Kidney epithelial cell (primary cell): ENCODE measurements at regions not wholly inside any gene's neighbourhood (a gene's known extent, or its start where the extent isn't known, plus 50 kb on each side); places are given as distances from the start of the nearest gene placed in this dataset.
A peak's percentile ranks its signal among the peaks of the same experiment; 100 is the strongest.

Experiments used
- DNase-seq: peaks from one replicate; pipeline ENCODE4 v3.0.0-alpha.2; 2010; ENCODE audit warnings: low read depth
- H3K27me3 ChIP-seq: 2 replicates; pipeline ENCODE4 v1.6.0; 2011; ENCODE audit warnings: low read length; ENCODE audit not compliant: control insufficient read depth, insufficient read depth
- H3K36me3 ChIP-seq: 2 replicates; pipeline ENCODE4 v1.5.1; 2011; ENCODE audit warnings: low read length; ENCODE audit not compliant: control insufficient read depth, insufficient read depth
- H3K4me3 ChIP-seq: 2 replicates; pipeline ENCODE4 v1.5.1; 2011; ENCODE audit warnings: low read depth, mild to moderate bottlenecking, control low read depth, low read length
- CTCF ChIP-seq: IDR thresholded peaks from 2 replicates; pipeline ENCODE4 v1.5.1; 2011; ENCODE audit warnings: mild to moderate bottlenecking, moderate library complexity, low read length, control low read depth, inconsistent platforms; ENCODE audit not compliant: insufficient read depth, poor library complexity, severe bottlenecking

DNA sequence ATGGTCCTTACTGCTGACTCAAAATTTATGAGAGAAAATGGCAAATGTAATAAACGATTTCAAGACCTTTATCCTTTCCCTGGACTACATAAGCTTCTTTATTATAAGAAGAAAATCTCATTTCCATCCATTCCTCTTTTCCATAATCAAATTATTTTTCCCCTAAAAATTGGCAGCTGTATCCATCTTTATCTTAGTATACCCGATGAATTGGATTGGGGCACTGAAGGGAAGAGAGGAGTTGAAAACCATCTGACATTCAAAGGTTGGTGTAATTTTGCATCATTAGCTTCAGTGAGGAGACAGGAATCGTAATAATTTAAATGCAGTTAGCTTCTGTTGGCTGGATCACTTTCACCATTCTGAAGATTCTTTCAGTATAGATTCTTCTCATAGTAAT lies 574.1 kb downstream of the XIRP2 start:
- no peak for DNase-seq

GRCh38 chr2:167454036-167454435 lies 565.8 kb downstream of the XIRP2 start:
- Histone ChIP-seq H3K36me3 (no peaks in the 10 kb centered on the region), H3K27me3 (no peaks in the 10 kb centered on the region), H3K4me3 (no peak overlapping the region)
- DNase-seq: no peak
- no peak for TF ChIP-seq CTCF

More for the DNA sequence above, 574.1 kb downstream of the XIRP2 start:
- H3K4me3 ChIP-seq: no peak overlapping the region
- no peaks in the 10 kb centered on the region for H3K36me3 ChIP-seq
- H3K27me3 ChIP-seq: no peaks in the 10 kb centered on the region
- TF ChIP-seq CTCF: no peak

DNA sequence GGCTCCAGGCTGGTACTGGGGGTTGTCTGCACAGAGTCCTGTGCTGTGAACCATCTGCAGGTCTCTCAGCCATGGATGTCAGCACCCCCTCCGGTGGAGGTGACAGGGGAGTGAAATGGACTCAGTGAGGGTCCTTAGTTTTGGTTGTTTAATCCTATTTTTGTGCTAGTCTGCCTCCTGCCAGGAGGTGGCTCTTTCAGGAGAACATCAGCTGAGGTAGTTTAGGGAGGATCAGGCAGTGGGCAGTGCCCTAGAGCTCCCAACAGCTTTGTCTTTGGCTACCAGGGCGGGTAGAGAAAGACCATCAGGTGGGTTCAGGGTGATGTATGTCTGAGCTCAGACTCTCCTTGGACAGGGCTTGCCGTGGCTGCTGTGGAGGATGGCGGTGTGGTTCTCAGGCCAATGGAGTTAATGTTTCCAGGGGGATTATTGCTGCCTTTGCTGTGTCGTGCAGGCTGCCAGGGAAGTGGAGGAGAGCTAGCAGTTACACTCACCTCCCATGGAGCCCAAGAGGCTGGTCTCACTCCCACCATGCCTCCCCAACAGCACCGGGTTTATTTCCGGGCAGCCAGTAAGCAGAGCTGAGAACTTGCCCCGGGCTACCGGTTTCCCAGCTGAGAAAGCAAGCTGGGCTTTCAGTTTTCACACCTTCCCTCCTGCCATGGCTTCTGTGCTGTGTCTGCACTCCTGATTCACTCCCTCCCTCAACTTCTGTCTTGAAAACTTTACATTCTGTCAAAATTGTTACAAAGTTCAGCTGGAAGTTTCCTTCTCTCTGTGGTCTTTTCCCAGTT lies 563.4 kb downstream of the XIRP2 start:
- H3K36me3 ChIP-seq: no peaks in the 10 kb centered on the region
- DNase-seq: no peak
- H3K27me3 ChIP-seq: no peaks in the 10 kb centered on the region
- no peak for TF ChIP-seq CTCF
- H3K4me3 ChIP-seq: no peak overlapping the region

GRCh38 chr2:167450364-167450763 lies 562.1 kb downstream of the XIRP2 start:
- TF ChIP-seq CTCF: no peak
- Histone ChIP-seq H3K36me3 (no peaks in the 10 kb centered on the region), H3K4me3 (no peak overlapping the region), H3K27me3 (no peaks in the 10 kb centered on the region)
- DNase-seq: no peak

GRCh38 chr2:167440382-167440781 lies 552.1 kb downstream of the XIRP2 start:
- no peaks in the 10 kb centered on the region for H3K36me3 ChIP-seq
- no peak for DNase-seq
- no peaks in the 10 kb centered on the region for H3K27me3 ChIP-seq
- TF ChIP-seq CTCF: no peak
- no peak overlapping the region for H3K4me3 ChIP-seq

- no peaks in the 10 kb centered on the region for H3K36me3 ChIP-seq
- H3K27me3 ChIP-seq: no peaks in the 10 kb centered on the region
- H3K4me3 ChIP-seq: no peak overlapping the region
- DNase-seq: peak; percentile 72
- TF ChIP-seq CTCF: no peak
Measured at GRCh38 chr2:167438206-167438605, 549.9 kb downstream of the XIRP2 start.
